ENCODE measurements at regions not wholly inside any gene's neighbourhood (a gene's known extent, or its start where the extent isn't known, plus 50 kb on each side); places are given as distances from the start of the nearest gene placed in this dataset.

DNA sequence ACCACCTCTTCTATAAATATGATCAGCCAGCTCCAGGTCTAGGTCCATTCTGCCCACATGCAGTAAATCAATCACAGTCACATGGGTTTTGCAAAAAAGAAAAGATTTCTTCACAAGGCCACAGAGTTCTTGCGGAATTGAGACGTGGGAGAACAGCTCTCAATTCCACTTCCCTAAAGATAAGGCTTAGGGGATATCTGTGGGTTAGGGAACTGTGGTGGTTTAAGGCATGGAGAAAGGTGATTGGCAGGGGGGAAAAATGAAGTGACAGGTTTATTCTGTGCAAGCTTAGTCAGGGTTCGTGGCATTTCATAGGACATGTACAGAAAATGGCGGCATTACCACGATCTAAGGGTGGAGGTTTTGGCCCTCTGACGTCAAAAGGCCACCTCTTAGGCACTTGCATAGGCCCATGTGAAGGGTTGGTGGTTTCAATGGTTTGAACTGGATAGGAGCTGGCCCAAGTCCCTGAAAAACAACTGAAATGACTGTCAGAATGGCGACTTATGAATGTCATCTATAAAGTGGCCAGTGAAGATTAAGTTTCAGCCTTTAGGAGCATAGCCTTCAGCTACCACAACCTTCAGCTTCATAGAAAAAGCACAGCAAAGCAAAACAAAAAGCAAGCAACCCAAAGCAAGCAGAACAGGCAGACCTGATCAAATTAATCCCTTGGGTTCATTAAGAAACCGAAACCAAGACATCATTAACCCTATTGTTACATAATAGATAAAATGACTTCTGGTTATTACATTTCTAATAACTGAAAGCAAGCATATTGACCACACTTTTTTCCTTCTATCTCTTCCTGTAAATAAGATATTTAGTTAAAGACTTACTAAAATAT, 289.8 kb upstream of the SFRP2 start:
- H3K27ac ChIP-seq (replicated peaks in 1 of 4), result no peak overlapping the region
- WGBS, result 73% methylated on average over 8 of the region's 8 CpGs

DNA sequence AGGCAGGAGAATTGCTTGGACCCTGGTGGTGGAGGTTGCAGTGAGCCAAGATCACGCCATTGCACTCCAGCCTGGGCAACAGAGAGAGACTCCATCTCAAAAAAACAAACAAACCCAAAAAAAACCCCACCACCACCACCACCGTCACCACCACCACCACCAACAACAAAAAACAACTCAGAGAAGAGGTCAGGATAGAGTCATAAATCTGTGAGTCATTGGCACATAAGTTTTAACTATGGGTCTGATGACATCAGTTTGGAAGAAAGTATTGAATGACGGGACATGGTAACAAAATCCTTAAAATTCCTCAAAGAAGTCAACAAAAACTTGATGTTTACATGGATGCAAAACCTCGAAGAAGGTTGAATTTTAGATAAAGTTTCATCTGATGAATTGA, 288.0 kb upstream of the SFRP2 start:
- Histone ChIP-seq H3K9me3 (no peaks in the 10 kb centered on the region), H3K4me3 (no peak overlapping the region), H3K36me3 (no peaks in the 10 kb centered on the region), H3K27ac (replicated peaks in 1 of 4) (no peak overlapping the region), H3K27me3 (no peaks in the 10 kb centered on the region), H3K4me1 (no peaks in the 10 kb centered on the region)
- intact Hi-C loops (cut with DNase I), result no loop called here
- TF ChIP-seq, protein P1, sequence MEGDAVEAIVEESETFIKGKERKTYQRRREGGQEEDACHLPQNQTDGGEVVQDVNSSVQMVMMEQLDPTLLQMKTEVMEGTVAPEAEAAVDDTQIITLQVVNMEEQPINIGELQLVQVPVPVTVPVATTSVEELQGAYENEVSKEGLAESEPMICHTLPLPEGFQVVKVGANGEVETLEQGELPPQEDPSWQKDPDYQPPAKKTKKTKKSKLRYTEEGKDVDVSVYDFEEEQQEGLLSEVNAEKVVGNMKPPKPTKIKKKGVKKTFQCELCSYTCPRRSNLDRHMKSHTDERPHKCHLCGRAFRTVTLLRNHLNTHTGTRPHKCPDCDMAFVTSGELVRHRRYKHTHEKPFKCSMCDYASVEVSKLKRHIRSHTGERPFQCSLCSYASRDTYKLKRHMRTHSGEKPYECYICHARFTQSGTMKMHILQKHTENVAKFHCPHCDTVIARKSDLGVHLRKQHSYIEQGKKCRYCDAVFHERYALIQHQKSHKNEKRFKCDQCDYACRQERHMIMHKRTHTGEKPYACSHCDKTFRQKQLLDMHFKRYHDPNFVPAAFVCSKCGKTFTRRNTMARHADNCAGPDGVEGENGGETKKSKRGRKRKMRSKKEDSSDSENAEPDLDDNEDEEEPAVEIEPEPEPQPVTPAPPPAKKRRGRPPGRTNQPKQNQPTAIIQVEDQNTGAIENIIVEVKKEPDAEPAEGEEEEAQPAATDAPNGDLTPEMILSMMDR (IDR thresholded peaks at IDR 0.05), result no peak
- no peak for TF ChIP-seq POLR2AphosphoS5 (IDR thresholded peaks at IDR 0.05)
- TF ChIP-seq EP300 (IDR thresholded peaks at IDR 0.05), result no peak
- no peak for TF ChIP-seq POLR2A (IDR thresholded peaks at IDR 0.05; ENCODE audit: low read depth)
- no peak for DNase-seq (ENCODE audit: extremely low spot score)
- WGBS, result 87% methylated on average over 4 of the region's 4 CpGs

More for the DNA sequence above, 289.8 kb upstream of the SFRP2 start:
- intact Hi-C loops (cut with DNase I), result no loop called here
- DNase-seq (ENCODE audit: extremely low spot score), result no peak
- no peak for TF ChIP-seq POLR2A (IDR thresholded peaks at IDR 0.05; ENCODE audit: low read depth)
- no peak for TF ChIP-seq POLR2AphosphoS5 (IDR thresholded peaks at IDR 0.05)
- TF ChIP-seq, protein P1 (IDR thresholded peaks at IDR 0.05), result no peak
- TF ChIP-seq EP300 (IDR thresholded peaks at IDR 0.05), result no peak
- H3K36me3 ChIP-seq, result no peaks in the 10 kb centered on the region
- no peak overlapping the region for H3K4me3 ChIP-seq
- H3K9me3 ChIP-seq, result no peaks in the 10 kb centered on the region
- H3K27me3 ChIP-seq, result no peaks in the 10 kb centered on the region
- H3K4me1 ChIP-seq, result peaks cover 0 to 7% (median 2%) of the 10 kb centered on the region in 4 donors

DNA sequence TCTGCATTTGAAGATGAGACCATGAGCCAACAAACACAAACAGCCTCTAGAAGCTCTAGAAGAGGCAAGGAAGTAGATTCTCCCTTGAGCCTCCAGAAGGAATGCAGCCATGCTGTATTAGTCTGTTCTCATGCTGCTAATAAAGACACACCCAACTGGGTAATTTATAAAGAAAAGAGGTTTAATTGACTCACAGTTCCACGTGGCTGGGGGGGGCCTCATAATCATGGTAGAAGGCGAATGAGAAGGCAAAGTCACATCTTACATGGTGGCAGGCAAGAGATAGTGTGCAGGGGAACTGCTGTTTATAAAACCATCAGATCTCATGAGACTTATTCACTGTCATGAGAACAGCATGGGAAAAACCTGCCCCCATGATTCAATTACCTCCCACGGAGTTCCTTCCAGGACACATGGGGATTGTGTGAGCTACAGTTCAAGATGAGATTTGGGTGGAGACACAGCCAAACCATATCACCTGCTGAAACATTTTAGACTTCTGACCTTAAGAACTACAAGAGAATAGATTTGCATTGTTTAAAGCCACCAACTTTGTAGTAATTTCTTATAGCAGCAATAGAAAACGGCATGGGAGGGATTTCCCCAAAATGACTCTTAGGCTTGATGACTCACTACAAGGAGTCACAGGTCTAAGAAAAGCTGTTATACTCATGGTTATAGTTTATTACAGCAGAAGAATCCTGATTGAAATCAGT, 284.4 kb upstream of the SFRP2 start:
- Histone ChIP-seq H3K4me1 (no peaks in the 10 kb centered on the region), H3K27me3 (no peaks in the 10 kb centered on the region), H3K9me3 (no peaks in the 10 kb centered on the region), H3K36me3 (no peaks in the 10 kb centered on the region), H3K27ac (replicated peaks in 1 of 4) (no peak overlapping the region), H3K4me3 (no peak overlapping the region)
- intact Hi-C loops (cut with DNase I), result no loop called here
- DNase-seq (ENCODE audit: extremely low spot score), result peak; percentile 62
- TF ChIP-seq POLR2A (IDR thresholded peaks at IDR 0.05; ENCODE audit: low read depth), result no peak
- no peak for TF ChIP-seq POLR2AphosphoS5 (IDR thresholded peaks at IDR 0.05)
- WGBS, result 62% methylated on average over 3 of the region's 4 CpGs

DNA sequence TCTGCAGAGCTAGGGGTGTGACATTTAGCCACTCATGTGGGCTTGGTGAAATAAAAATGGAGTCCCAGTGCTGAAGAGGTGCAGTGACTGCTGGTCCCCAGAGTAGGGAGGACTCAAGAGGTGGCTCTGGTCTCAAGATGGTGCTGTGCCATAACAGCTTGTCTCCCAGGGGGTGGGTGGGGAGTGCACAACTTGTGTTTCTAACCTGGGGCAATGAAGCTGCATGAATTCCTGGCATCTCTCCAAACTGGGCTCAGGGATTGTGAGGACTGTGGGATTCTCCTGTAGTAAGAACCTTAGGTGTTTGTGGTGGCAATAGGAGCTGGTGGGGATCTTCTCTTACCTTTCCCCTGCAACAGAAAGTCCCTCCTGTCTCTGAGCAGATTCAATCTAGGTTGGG, 278.9 kb upstream of the SFRP2 start:
- Histone ChIP-seq H3K27ac (replicated peaks in 1 of 4) (no peak overlapping the region), H3K4me3 (no peak overlapping the region), H3K36me3 (no peaks in the 10 kb centered on the region), H3K9me3 (peaks cover 0 to 27% (median 10%) of the 10 kb centered on the region in 4 donors), H3K27me3 (no peaks in the 10 kb centered on the region), H3K4me1 (no peaks in the 10 kb centered on the region)
- intact Hi-C loops (cut with DNase I), result no loop called here
- DNase-seq (ENCODE audit: extremely low spot score), result peak; percentile 37
- no peak for TF ChIP-seq POLR2AphosphoS5 (IDR thresholded peaks at IDR 0.05)
- TF ChIP-seq, protein P1 (IDR thresholded peaks at IDR 0.05), result no peak
- no peak for TF ChIP-seq EP300 (IDR thresholded peaks at IDR 0.05)
- TF ChIP-seq POLR2A (IDR thresholded peaks at IDR 0.05; ENCODE audit: low read depth), result no peak

DNA sequence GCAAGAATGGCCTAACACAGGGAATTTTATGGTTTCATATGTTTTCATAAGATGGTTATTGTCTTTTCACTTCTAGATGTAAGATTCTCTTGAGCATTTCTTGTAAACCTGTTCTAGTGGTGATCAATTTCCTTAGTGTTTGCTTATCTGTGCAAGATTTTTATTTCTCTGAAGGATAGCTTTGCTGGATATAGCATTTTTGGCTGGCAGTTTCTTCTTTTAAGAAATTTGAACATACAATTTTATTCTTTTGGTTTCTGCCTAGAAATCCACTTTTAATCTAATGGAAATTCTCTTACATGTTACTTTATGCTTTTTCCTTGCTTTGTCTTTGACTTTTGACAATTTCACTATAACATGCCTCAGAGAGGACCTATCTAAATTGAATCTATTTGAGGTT, 276.5 kb upstream of the SFRP2 start:
- intact Hi-C loops (cut with DNase I), result no loop called here
- Histone ChIP-seq H3K36me3 (no peaks in the 10 kb centered on the region), H3K4me3 (no peak overlapping the region), H3K4me1 (no peaks in the 10 kb centered on the region), H3K9me3 (peaks cover 0 to 40% (median 15%) of the 10 kb centered on the region in 4 donors), H3K27me3 (no peaks in the 10 kb centered on the region), H3K27ac (replicated peaks in 1 of 4) (no peak overlapping the region)
- DNase-seq (ENCODE audit: extremely low spot score), result no peak
- TF ChIP-seq POLR2AphosphoS5 (IDR thresholded peaks at IDR 0.05), result no peak
- TF ChIP-seq, protein P1 (IDR thresholded peaks at IDR 0.05), result no peak
- TF ChIP-seq EP300 (IDR thresholded peaks at IDR 0.05), result no peak
- TF ChIP-seq POLR2A (IDR thresholded peaks at IDR 0.05; ENCODE audit: low read depth), result no peak
